NCI-H2081 (cell line): ENCODE measurements at regions not wholly inside any gene's neighbourhood (a gene's known extent, or its start where the extent isn't known, plus 50 kb on each side); places are given as distances from the start of the nearest gene placed in this dataset.
"Not testable (repeated sequence)": the region's sequence is repeated elsewhere in the genome, so short reads cannot be mapped to it uniquely, and the experiment has no call there.

ENCODE experiments used
- DNase-seq, 2 experiments: peaks; one replicate each; lab custom pipeline; 2025; lab: John Stamatoyannopoulos, UW

DNA sequence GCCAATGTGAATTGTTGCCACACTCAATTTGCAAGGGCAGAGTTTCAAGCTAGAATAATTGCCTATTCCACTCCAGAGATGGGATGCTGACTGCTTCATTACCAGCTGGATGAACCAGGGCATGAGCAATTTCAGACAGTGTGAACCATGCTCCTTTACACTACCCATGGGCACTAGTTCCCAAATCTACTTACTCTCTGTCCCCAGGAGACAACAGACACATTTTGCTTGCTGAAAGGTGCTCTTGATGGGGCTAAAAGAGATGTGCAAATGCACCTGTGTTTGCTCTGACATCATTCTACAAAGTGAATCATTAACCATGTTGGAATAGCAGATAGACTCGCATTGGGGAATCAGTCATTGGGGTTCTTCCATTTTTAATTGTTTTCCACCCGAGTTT lies 522.3 kb upstream of the NUDT12 start:
- DNase-seq, result peak; percentile 22 to 69

DNA sequence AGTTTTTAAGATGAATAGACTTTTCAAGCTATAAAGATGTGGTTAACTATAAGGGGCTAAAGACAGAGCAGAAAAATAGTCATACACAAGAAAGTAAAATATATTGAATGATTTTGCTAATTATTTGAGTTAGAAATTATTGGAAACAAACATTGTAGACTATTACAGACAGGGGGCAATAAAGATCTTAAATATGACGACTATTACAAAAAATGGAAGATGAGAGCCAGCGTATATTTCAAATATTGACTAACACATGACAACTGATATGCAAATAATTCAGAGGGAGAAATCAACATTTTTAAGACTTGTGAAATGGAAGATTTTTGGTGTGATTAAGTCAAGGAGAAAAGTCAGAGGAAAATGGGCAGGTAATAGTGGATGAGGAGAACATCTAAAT lies 520.2 kb upstream of the NUDT12 start:
- DNase-seq, result no peak

DNA sequence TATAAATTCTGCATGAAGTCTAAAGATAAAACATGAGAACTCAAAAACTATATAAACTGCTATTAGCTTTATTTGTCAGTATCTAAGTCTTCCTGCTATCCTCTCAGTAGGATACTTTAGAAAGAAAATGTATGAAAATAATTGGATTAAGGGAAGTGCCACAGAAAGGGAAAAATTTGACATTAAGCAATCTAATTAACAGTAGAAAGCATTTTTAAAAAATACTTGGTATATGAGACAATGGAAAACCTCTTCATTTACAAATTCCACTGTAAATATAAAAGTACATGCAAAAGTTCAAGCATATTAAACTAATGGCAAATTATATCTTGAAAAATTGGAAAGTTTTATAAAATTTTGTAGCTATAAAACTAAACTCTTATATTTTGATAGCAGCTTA lies 518.6 kb upstream of the NUDT12 start:
- DNase-seq, result no peak

DNA sequence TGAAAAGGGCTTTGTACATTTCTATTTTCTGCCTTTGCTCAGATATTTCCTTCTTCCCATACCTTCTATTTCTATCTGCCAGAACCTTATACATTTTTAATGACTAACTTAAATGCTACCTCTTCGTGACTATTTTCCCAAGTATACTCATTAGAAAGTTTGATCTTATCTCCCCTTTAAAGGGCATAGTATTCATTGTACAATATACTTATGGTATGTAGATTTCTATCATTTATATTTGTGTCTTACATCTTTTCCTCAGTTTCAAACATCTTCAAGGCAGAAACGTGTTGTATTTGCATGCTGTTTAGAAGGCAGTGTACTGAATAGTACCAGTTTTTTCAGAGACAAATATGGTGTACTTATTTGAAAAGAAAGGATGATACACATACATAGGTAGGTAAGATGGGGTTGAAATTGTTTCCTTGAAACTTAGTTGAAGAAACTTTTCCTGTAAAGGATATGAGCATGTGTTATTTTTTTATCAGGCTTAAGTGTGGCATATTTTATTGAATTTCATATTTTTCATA lies 518.1 kb upstream of the NUDT12 start:
- no peak for DNase-seq

DNA sequence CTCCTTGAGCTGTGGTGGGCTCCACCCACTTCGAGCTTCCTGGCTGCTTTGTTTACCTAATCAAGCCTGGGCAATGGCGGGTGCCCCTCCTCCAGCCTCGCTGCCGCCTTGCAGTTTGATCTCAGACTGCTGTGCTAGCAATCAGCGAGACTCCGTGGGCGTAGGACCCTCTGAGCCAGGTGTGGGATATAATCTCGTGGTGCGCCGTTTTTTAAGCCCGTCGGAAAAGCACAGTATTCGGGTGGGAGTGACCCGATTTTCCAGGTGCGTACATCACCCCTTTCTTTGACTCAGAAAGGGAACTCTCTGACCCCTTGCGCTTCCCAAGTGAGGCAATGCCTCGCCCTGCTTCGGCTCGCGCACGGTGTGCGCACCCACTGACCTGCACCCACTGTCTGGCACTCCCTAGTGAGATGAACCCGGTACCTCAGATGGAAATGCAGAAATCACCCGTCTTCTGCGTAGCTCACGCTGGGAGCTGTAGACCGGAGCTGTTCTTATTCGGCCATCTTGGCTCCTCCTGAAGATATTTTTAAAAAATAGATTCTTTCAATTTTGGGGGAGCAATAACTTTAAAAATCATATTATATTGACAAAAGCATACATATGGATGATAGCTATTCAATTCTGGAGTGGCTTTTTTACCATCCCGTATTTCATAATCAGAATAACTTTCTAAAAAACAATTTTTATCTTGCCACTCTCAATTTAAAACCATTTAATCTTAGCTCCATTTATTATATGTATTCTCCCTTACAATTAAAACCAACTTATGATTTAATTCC lies 517.5 kb upstream of the NUDT12 start:
- not testable (repeated sequence) for DNase-seq

DNA sequence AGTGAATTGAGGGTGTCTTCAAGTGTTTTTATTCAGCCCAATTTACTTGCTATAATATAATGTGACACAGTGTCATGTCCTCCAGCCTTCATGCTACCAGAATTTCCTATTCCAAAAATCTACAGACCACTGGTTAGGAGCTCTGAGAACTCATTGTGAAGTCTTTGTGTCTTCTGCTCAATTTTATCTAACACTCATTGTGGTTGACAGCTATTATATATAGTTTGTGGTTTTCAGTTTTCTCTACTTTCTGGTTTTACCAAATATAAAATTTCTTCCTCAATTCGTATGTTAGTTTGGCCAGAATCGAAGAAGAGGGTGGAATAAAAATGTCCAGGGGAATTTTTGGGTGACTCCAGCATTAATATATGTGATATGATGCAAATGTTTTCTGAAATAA lies 509.3 kb upstream of the NUDT12 start:
- DNase-seq, result no peak

DNA sequence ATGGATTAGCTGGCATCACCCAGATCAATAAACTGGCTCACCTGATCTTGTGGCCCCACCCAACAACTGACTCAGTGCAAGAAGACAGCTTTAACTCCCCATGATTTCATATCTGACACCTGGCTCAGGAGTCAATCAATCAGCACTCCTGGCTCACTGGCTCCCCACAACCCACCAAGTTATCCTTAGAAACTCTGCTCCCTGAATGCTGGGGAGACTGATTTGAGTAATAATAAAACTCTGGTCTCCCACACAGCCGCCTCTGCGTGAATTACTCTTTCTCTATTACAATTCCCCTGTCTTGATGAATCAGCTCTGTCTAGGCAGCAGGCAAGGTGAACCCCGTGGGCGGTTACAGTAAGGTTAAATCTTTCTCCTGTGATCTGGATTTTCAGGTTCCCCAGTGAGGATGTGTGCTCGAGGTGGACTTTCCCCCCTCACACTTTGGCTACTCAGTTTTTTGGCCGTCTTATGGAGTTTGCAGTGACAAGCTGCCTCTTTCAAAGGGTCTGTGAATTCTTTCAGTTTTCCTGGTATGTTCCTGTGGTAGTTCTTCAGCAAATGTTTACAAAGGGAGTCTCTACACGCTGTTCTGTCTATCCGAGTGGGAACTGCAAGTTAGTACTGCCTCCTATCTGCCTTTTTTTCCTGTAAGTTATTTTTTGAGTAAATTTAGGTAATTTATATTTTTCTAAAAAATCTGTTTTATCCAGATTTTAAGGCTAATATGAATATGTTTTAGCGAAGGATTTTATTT lies 500.2 kb upstream of the NUDT12 start:
- DNase-seq, result no peak

DNA sequence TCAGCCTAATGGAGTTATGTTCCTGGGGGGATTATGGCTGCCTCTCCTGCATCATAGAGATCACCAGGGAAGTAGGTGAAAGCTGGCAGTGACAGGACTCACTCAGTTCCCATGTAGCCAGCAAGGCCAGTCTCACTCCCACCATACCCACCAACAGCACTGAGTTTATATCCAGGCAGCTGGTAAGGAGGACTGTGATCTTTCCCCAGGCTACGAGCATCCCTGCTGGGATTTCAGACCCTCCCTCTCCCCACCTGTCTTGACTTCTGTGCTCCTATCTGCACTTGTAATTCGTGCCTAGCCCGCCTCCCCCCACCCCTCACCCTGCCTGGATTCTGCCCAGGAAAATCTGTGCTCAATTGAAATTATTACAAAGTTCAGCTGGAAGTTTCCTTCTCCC lies 499.1 kb upstream of the NUDT12 start:
- no peak for DNase-seq

DNA sequence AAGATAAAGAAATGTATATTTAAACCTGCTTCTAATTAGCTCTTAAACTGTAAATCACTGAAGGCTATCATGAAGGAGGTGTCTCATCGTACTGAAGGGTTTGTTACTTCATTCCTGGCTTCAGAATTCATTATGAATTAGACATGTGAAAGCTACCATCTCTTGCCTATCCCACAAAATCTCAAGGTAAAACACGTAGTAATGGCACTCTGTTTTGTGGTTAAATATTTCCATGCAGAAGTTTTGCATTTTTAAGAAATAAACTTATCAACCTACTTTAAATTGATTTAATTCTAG lies 490.7 kb upstream of the NUDT12 start:
- DNase-seq, result no peak

DNA sequence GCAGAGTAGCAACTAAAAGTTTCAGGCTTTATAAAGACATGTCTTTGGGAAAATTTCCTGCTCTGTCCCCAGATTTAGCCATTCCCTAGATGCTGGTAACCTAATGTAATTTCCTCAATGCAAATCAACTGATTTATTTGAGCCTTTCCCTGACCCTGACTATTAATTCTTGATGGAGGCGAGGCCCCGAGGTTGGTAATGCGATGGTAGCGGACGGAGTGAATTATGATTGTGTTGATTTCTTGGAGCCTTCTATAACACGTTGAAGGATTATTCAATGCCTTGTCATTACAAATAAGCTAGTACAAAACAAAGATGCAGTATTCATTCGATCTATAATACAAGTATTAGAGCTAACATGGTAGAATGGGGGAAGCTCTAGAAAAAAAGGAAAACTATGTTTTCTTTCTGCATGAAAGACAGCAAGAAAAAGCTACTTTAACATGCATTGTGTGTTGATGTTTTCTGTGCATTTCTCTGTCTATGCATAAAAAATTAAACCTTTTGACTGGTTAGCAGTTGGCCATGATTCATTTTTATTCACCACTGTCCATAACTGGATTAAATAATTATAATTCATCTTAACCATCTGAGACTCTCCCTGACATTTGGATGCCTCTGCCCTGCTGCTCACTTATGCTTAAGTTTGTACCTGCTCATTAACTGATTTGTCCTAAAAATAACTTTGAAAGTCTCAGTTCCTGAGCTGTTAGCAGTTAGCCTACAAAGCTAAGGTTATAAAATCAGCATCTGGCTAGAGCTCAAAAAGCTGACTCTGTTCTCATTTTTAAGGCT lies 490.2 kb upstream of the NUDT12 start:
- DNase-seq, result no peak

DNA sequence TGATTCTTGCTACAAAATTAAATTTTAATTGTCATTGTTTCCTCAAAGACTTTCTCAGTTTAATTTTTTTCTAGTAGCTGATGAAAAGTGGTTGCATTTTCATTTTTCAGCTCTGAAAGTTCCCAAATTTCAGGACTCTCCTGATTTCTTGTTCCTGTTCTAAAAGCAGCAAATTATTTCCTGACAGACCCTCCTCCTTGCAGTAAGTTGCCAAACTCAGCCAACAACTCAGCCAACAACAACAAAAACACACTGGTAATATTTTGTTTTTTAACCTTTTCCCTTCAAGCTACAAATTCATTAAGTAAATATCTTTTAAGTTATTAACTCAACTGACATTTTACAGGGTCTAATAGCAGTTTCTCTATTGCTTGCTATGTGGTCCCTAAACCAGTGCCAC lies 487.8 kb upstream of the NUDT12 start:
- no peak for DNase-seq

DNA sequence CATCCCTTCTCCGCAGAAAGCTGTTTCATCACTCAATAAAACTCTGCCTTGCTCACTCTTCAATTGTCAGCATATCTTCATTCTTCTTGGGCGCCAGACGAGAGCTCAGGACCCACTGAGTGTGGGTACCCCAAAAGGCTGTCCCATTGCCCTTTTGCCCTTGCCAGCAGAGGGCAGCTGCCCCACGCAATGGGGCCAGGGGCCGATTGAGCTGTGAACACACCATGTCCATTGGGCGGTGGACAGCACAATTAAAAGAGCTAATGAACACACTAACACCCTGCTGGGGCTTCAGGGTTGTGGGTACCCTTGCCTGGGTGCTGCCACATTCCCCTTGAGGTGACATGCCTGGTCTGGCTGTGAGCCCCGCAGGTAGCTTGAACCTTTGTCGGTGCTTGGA lies 487.2 kb upstream of the NUDT12 start:
- no peak for DNase-seq

DNA sequence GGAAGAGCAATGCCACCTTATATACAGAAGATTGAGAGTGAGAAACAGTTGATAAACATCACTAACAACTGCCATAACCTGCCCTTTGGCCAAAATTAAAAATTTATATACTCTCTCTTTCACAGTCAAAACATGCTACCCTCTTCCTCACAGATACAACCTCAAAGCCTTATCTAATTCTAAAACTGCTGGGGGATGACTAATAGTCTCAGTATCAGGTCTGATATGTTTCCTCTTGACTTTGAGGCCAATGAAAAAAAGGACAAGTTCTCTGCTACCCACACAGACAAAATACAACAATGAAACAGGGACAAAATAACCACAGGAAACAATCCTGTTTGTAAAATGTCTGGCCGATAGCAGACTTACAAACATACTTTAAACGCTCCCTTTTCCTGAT lies 485.6 kb upstream of the NUDT12 start:
- DNase-seq, result no peak

DNA sequence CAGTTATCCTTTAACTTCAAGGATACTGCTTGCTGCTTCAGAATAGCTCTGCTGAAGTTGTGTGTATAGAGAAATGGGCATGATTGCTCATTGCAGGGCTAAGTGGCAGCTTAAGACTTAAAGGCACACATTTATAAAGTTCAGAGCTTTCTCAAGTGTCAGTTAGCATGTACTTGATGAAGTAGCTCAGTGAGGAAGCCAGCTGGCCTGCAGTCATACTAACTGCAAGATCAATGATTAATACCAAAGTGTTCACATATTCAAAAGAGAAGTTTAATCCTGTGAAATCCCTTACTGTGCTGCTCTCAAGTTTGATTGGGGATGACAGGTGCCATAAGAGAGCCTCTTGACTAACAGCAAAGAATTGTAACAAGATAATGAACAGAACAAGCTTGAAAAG lies 483.4 kb upstream of the NUDT12 start:
- DNase-seq, result no peak

DNA sequence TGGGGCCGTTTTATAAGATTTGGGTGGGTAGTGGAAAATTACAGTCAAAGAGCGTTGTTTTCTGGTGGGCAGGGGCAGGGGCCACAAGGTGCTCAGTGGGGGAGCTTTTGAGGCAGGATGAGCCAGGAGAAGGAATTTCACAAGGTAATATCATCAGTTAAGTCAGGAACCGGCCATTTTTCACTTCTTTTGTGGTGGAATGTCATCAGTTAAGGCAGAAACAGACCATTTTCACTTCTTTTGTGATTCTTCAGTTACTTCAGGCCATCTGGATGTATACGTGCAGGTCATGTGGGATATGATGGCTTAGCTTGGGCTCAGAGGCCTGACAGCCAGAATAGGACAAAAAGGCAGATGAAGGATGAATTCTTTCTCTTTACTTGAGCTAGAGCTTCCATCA lies 477.3 kb upstream of the NUDT12 start:
- not testable (repeated sequence) for DNase-seq

DNA sequence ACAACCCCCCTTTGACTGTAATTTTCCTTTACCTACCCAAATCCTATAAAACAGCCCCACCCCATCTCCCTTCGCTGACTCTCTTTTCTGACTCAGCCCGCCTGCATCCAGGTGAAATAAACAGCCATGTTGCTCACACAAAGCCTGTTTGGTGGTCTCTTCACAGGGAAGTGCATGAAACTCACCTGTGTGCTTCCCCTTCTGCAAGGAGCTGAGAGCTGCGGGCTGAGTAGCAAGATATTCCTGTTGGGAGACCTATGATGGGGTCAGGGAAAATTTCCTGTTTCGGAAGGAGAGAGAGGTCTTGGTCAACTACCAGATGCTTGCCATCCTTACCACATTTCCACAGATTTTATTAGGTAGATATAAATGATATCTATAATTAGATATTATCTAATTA lies 474.5 kb upstream of the NUDT12 start:
- DNase-seq, result not testable (repeated sequence)

DNA sequence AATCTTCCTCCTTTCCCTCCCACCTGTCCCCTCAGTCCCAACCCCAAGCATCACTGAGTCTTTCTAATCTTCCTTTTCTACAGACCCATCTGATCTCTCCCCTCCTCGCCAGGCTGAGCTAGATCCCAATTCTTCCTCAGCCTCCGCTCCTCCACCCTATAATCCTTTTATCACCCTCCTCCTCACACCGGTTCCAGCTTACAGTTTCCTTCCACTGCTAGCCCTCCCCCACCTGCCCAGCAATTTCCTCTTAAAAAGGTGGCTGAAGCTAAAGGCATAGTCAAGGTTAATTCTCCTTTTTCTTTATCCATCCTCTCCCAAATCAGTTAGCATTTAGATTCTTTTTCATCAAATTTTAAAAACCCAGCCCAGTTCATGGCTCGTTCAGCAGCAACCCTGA lies 470.6 kb upstream of the NUDT12 start:
- not testable (repeated sequence) for DNase-seq

DNA sequence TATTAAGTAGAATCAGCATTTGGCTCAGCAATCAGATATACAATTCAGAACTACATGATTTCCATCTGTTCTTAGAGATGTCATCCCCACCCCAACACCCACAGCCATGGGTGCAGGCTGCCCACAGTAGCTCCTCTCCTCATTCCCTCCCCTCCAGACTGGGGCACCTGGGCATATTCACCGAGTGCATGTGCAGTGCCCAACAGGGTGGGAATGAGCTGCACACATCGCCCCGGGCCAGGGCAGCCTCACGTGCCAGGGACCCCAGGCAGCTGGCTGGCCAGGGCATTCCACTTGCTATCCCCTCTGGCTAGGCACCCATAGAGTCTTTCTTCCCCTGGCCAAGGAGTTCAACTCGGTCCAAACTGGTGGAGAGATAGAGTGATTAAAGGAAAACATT lies 461.9 kb upstream of the NUDT12 start:
- DNase-seq, result no peak

DNA sequence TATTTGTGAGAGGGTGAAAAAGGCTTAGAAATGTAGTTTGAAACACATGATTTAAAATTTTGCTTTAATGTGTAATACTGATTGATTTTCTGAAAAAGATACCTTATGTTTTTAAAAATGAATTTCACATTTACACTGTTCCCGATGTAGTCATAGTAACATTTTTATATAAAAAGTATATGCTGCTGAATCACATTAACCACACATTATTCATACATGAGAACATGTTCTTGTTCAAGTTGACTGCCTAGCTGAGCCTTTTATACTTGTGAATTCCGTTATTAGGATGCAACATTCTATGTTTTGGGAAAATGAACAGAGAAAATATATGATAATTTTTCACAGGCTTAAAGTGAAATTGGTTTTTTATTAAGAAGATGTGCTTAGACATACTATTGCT lies 461.1 kb upstream of the NUDT12 start:
- DNase-seq, result no peak

DNA sequence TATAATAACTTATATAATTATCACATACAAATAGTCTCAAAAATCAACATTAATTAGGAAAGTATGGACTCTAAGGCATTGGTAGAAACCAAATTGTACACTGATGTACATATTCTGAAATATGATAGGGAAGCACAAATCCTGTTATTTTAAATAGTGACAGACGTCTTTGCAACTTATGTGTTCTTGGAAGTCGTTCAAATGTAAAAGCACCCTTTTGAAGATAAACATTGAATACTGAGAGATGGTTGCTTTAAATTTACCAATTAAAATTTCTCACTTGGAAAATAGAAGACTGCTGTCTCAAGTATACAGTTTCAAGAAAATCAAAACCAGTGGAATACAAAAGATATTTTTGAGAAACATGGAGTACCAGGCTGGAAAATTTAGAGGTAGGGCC lies 457.4 kb upstream of the NUDT12 start:
- no peak for DNase-seq

DNA sequence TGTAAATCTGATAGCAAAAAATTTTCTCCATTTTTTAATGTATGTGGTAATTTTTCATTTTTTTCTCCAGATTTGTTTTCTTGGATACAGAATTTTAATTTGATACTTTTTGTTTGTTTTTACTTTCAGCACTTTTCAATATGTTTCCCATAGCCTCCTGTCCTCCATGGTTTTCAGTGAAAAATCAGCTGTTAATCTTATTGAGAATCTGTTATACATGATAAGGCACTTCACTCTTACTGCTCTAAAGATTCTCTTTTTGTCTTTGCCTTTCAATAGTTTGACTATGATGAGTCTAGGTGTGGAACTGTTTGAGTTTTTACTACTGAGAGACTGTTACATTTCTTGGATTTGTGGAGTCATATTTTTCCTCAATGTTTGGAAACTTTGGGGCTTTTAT lies 455.7 kb upstream of the NUDT12 start:
- DNase-seq, result no peak

DNA sequence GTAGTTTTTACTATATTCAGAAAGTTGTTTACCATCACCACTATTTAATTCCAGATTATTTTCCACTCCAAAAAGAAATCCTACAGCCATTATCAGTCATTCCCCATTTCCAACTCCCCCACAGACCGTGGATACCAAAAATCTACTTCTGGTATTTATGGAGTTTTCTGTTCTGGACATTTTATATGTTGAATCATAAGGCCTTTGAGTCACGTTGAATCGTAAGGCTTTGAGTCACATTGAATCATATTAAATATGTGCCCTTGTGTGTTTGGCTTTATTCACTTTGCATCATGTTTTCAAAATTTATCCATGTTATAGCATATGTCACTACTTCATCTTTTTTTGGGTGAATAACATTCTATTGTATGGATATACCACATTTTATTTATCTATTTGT lies 454.1 kb upstream of the NUDT12 start:
- no peak for DNase-seq

DNA sequence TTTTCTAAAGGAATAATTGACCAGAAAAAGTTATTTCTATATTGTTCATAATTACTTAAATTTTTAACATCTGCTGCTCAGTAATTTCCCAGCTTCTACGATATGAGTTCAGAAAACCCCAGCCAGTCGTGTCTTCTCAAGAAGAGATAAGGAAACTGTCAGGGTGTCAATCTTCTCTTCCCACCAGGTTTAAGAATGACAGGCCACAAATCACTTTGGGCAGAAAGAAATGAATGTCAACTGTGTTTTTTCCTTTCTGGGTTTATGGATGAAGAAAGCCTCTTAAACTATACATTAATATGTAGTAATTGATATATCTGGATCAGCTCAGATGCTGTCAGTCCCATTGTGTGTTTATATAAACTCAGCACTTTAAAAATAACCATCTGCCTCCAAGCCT lies 453.2 kb upstream of the NUDT12 start:
- no peak for DNase-seq
